ENCODE measurements at regions not wholly inside any gene's neighbourhood (a gene's known extent, or its start where the extent isn't known, plus 50 kb on each side); places are given as distances from the start of the nearest gene placed in this dataset.

DNA sequence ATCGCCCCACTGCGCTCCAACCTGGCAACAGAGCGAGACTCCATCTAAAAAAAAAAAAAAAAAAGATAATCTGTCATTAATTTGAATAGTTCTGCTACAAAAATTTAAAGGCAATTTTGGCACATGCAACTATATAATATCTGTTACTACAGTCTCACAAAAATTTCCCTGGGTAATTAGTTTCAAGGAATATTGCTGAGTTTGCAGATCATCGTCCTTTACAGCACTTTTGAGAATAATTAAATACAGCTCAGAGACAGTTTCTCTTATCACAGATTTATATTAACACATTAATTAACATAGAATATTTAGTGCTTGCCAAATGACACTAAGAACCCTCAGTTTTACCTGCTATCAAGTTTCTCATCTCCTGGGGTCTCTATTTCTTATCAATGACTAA is 540.4 kb upstream of the ZNF804A start:
- TF ChIP-seq, protein P1, sequence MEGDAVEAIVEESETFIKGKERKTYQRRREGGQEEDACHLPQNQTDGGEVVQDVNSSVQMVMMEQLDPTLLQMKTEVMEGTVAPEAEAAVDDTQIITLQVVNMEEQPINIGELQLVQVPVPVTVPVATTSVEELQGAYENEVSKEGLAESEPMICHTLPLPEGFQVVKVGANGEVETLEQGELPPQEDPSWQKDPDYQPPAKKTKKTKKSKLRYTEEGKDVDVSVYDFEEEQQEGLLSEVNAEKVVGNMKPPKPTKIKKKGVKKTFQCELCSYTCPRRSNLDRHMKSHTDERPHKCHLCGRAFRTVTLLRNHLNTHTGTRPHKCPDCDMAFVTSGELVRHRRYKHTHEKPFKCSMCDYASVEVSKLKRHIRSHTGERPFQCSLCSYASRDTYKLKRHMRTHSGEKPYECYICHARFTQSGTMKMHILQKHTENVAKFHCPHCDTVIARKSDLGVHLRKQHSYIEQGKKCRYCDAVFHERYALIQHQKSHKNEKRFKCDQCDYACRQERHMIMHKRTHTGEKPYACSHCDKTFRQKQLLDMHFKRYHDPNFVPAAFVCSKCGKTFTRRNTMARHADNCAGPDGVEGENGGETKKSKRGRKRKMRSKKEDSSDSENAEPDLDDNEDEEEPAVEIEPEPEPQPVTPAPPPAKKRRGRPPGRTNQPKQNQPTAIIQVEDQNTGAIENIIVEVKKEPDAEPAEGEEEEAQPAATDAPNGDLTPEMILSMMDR (conservative IDR thresholded peaks at IDR 0.05; ENCODE audit: low read depth in 2 of 2) = no peak
- TF ChIP-seq REST (IDR thresholded peaks at IDR 0.05; ENCODE audit: unreplicated experiment) (no peak), EZH2phosphoT487 (IDR thresholded peaks at IDR 0.05; ENCODE audit: unreplicated experiment) (no peak), EZH2 (IDR thresholded peaks at IDR 0.05; ENCODE audit: low read depth, unreplicated experiment) (no peak), POLR2AphosphoS5 (IDR thresholded peaks at IDR 0.05; ENCODE audit: low read depth) (no peak), ZNF331 (CRISPR knock-in tag; IDR thresholded peaks at IDR 0.05; ENCODE audit: low read depth) (no peak), ZNF462 (CRISPR knock-in tag; IDR thresholded peaks at IDR 0.05) (no peak), STAT1 (IDR thresholded peaks at IDR 0.05; ENCODE audit: unreplicated experiment) (no peak)

Measured in GM23338 (cell line).